HG03280 (cell line): ENCODE measurements at regions not wholly inside any gene's neighbourhood (a gene's known extent, or its start where the extent isn't known, plus 50 kb on each side); places are given as distances from the start of the nearest gene placed in this dataset.

Experiments used
- ATAC-seq: cut with Tn5 transposase; IDR thresholded peaks from one replicate; pipeline ENCODE4 v1.9.1; 2021; ENCODE audit warnings: mild to moderate bottlenecking, moderate library complexity; ENCODE audit not compliant: unreplicated experiment

DNA sequence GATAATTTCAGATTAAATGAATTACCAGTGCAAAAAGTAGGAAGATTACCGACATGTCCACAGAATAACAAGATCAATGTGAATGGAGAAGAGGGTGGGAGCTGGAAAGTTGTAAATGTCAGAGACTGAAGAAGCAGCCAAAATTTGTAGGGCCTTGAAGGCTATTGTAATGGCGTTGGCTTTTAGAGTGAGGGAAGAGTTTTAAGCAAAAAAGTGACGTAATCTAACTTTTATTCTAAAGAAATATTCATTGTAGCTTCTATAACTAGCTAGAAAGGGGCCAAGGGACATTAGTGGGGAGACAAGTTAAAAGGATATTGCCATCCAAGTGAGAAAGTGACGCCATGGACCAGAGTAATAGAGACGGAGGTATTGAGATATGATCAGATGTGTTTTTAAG lies 63.3 kb upstream of the PCDH7 start:
- ATAC-seq: no peak

DNA sequence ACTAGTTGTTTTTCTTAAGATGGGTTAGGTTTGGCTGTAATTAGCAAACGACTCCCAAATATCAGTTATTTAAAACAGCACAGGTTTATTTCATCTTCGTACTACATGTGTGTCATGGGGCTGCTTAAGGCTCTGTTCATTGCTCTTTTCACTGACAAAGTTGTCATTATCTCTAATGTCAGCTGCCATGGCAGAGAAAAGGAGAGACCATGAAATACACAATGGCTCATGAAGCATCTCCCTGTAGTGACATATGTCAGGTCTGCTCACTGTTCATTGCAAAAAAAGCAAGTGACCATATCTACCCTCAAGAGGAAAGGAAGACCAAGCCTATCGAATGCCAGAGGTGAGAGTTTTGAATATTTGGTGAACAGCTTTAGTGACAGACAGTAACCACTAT lies 52.2 kb upstream of the PCDH7 start:
- ATAC-seq: no peak

DNA sequence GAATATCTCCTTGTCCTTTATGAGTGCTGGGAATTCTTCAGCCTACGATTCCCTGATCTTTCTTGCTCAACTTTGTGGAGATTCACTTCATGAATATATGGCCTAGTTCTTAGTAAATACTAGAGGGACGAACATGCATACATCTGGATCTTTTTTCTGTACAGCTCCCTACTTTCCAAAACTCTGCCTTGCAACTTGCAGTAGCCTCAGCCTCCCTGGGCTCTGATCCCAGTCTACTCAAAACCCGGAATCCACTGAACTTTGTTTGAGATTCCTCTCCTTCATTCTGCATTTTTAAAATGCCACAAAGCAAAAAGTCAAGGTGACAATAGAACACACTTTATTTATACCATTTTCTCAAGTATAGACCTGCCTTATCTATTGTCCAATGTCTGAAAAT lies 50.0 kb upstream of the PCDH7 start:
- no peak for ATAC-seq
